Stimulated activated CD4-positive, alpha-beta T cell treated with anti-CD3 and anti-CD28 coated beads, Interleukin-4, amount 100 ng/mL, for 48 hours (primary cell): ENCODE measurements at regions not wholly inside any gene's neighbourhood (a gene's known extent, or its start where the extent isn't known, plus 50 kb on each side); places are given as distances from the start of the nearest gene placed in this dataset.
"Not testable (repeated sequence)": the region's sequence is repeated elsewhere in the genome, so short reads cannot be mapped to it uniquely, and the experiment has no call there.

Experiments
- DNase-seq, 2 donors: peaks; one replicate each; pipeline ENCODE4 v3.0.0-alpha.2; 2020; ENCODE audit warnings: low read depth in 2 of 2

- DNase-seq = no peak
Observed at GRCh38 chr15:21261965-21262850, 178.1 kb downstream of the POTEB3 start.

GRCh38 chr15:21261396-21261964 lies 178.8 kb downstream of the POTEB3 start:
- DNase-seq = no peak

- no peak for DNase-seq
Observed at GRCh38 chr15:21260966-21261395, 179.3 kb downstream of the POTEB3 start.

GRCh38 chr15:21258635-21259034 lies 181.7 kb downstream of the POTEB3 start:
- not testable (repeated sequence) for DNase-seq

GRCh38 chr15:21249508-21250019 lies 190.7 kb downstream of the POTEB3 start:
- not testable (repeated sequence) for DNase-seq
